NCI-H2107 treated with DMSO at 0.1 percent for 48 hours (cell line): ENCODE measurements at regions not wholly inside any gene's neighbourhood (a gene's known extent, or its start where the extent isn't known, plus 50 kb on each side); places are given as distances from the start of the nearest gene placed in this dataset.

Source experiments
- DNase-seq: peaks from one replicate; lab custom pipeline; 2025; ENCODE audit not compliant: unreplicated experiment; lab: John Stamatoyannopoulos, UW

DNA sequence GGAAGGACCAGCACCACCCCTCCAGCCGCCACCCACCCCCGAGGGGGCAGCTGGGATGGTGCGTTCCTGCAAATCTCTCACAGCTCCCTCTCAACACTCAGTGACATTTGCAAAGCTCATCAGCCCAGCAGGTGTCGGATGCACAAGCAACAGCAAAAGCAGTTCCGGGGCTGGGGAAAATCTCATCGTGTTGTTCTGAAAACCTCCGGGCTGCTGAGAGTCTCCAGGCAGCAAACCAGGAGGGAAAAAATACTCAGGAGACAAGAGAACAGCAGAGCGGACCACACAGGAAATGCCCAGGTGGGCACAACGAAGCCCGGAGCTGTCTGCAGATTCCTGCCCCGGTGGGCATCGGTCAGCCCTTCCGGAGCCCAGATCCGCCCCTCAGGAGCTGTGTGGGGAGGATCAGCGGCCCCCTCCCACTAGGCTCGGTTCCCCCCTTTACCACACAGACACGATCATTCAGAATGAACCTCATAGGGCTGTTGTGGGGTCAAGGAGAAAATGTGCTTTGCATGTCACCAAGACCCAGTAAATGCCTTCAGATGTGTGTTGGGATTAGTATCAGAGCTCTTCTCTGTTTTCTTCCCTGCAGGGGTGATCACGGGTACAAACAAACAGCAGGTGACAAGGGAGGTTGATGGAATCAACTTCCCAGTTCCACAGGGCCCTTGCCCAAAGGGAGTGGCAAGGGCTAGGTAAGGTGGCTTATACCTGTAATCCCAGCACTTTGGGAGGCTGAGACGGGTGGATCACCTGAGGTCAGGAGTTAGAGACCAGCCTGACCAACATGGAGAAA, 127.0 kb upstream of the TIAM1 start:
- no peak for DNase-seq

- no peak for DNase-seq
Observed at GRCh38 chr21:31460980-31461379, 116.9 kb upstream of the TIAM1 start.

DNA sequence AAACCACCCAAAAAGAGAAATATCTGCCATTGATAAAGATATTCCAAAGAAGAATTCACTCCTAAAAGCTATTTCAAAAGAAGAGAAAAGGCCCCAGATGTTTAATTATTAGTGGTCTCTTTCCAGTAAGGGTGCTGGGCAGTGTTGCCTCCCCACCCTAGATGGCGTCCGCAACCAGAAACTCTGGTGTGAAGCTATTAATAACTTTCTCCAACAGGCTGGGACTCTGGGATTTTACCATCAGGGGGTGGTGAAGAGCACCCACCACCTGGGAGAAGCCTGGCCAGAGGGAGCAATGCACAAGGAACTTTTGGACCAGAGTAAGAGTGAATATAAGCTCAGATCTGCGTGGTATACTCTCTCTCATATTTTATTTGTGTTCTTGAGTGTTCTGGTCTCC, 115.4 kb upstream of the TIAM1 start:
- DNase-seq = no peak

- no peak for DNase-seq
Observed at GRCh38 chr21:31457675-31458074, 113.6 kb upstream of the TIAM1 start.

GRCh38 chr21:31456201-31456600, 112.1 kb upstream of the TIAM1 start:
- DNase-seq = no peak

GRCh38 chr21:31455506-31455905, 111.4 kb upstream of the TIAM1 start:
- DNase-seq = no peak

- DNase-seq = no peak
Observed at GRCh38 chr21:31450980-31451379, 106.9 kb upstream of the TIAM1 start.

- no peak for DNase-seq
Observed at GRCh38 chr21:31449921-31450535, 106.0 kb upstream of the TIAM1 start.

DNA sequence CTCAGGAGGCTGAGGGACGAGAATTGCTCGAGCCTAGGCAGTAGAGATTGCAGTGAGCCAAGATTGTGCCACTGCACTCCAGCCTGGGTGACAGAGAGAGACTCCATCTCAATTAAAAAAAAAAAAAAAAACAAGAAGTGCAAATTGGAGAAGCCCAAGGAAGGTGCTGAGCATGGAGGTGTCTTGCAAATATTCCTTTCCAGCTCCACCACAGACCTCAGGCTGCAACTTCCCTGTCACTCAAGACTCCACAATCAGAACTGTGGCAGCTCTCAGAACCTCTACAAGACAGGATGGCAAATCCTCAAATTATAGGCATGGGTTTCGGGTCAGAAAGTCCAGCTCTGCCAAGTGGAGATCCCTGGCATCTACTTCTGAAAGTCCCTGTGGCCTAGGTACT, 104.4 kb upstream of the TIAM1 start:
- DNase-seq = no peak

- no peak for DNase-seq
Observed at GRCh38 chr21:31447505-31447904, 103.4 kb upstream of the TIAM1 start.

DNA sequence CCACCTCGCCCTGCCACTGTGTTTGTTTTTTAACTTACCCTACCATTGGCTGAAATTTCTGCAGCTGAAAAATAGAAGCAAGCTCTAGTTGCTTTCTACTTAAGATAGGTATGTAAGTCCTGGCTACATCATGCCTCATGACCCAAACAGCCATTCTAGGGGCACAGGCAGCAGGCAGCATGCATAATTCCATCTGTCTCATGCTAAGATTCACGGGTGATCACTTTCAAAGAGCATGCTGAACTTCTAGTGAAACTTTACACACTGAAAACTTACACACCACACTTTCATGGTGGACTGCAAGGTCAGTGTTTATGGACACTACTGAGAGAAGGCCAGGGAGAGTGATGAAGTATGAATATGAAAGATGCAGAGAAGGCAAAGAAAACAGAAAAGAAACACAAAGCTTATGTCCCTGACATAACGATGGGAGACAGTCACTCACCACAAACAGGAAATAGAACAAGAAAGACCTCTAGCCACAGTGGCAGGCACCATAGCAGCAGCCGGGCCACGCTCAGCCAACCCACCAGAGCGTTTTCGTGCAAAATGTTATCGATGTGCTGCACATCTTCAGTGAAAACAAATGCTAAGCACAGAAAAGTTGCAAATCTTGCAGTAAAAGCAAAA, 102.3 kb upstream of the TIAM1 start:
- DNase-seq = no peak

- DNase-seq = no peak
Observed at GRCh38 chr21:31445137-31445536, 101.1 kb upstream of the TIAM1 start.

- no peak for DNase-seq
Observed at GRCh38 chr21:31443736-31444521, 99.9 kb upstream of the TIAM1 start.

GRCh38 chr21:31442339-31442738, 98.3 kb upstream of the TIAM1 start:
- DNase-seq = no peak

DNA sequence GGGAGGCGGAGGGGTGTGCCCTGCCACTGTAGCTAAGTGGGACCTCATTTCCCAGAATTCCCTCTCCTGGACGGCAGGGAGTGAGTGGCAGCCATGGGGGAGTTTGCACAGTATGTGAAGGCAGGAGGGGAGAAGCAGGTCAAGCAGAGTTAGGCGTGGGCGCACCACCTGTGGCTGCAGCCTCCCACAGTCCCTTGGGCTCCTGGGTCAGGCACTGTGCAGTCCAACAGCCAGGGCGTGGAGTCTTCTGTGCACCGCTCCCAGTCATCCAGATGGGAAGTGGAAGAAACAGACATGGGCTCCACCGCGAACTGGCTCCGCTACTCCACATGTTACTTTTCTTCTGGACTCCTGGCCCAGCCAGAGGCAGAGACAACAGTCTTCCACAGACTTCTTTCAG, 85.4 kb upstream of the TIAM1 start:
- no peak for DNase-seq

- no peak for DNase-seq
Observed at GRCh38 chr21:31426235-31426797, 82.3 kb upstream of the TIAM1 start.

GRCh38 chr21:31425138-31425537, 81.1 kb upstream of the TIAM1 start:
- no peak for DNase-seq

DNA sequence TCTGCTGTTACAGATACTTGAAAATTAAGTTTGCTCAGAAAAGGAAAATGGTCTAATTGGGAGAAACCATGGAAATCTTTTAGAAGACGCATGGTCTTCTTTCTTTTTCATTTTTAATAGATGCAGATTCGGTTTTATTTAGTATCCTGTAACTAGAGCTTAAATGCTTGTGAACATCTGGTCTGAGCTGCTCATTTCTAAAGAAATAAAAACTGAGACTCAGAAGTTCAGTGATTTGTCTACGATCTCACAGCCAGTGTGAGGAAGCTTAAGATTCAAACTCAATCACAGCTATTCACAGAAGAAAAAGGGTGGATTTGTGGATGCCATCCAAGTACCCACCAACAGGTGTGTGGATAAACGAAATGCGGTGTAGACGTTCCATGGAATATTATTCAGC, 80.0 kb upstream of the TIAM1 start:
- DNase-seq = no peak

DNA sequence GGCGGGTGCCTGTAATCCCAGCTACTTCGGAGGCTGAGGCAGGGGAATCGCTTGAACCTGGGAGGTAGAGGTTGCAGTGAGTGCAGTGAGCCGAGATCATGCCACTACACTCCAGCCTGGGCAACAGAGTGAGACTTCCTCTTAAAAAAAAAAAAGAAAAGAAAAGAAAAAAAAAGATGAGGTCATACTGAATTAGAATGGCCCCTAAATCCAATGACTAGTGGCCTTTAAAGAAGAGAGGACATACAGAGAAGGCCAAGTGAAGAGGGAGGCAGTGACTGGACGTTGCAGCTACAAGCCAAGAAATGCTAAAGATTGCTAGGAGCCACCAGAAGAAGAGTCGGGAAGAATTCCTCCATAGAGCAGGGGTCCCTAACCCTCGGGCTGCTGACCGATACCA, 76.9 kb upstream of the TIAM1 start:
- DNase-seq = no peak

DNA sequence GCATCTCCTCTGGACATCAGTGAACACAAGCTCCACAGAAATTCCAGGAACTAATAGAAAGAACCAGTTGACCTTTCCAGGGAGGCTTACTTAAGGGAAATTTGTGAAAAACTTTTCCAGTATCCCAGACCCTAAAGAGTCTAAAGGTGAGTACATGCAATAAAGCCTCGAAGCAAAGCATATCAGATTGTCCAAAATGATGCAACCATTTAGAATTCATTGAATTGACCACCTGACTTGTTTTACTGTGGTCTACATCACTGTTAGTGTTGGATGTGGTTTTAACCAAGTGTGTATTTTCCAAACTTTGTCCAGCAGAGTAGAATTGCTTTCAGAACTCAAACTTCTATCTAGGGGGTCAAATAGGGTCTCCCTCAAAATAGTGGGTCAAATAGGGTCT, 76.3 kb upstream of the TIAM1 start:
- DNase-seq = no peak

DNA sequence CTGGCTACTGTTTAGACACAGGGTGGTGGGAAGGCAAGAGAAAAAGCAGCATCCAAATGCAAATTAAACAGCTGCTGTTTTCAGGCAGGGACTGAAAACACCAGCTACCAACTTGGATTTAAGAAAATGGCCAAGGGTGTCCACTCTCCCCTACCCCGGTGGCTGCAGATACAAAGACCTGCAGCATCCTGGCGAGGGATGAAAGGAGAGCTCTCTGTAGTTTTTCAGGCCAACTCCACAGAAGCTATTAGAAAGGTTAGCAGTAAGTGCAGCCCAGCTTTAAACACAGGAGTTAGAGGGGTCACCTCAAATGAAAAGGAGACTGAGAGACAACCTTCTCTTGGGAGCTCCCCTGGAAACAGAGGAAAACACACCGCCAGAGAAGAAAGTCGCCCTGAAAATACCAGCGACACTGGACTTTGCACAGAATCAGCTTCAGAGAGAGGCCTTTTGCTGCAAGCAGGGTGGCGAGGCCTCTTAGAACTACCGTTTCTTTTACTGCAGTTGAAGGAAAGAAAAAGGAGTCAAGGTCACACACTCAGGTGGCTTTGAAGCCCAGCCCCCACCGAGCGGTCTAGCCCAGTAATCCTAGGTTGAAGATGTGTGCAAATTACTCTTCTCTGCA, 74.4 kb upstream of the TIAM1 start:
- DNase-seq = no peak
